Right kidney (tissue), 1 donor: ENCODE measurements at regions not wholly inside any gene's neighbourhood (a gene's known extent, or its start where the extent isn't known, plus 50 kb on each side); places are given as distances from the start of the nearest gene placed in this dataset.
"Not testable (repeated sequence)": the region's sequence is repeated elsewhere in the genome, so short reads cannot be mapped to it uniquely, and the experiment has no call there.

Experiments
- DNase-seq: peaks from one replicate; pipeline ENCODE4 v3.0.0-alpha.2; 2016

DNA sequence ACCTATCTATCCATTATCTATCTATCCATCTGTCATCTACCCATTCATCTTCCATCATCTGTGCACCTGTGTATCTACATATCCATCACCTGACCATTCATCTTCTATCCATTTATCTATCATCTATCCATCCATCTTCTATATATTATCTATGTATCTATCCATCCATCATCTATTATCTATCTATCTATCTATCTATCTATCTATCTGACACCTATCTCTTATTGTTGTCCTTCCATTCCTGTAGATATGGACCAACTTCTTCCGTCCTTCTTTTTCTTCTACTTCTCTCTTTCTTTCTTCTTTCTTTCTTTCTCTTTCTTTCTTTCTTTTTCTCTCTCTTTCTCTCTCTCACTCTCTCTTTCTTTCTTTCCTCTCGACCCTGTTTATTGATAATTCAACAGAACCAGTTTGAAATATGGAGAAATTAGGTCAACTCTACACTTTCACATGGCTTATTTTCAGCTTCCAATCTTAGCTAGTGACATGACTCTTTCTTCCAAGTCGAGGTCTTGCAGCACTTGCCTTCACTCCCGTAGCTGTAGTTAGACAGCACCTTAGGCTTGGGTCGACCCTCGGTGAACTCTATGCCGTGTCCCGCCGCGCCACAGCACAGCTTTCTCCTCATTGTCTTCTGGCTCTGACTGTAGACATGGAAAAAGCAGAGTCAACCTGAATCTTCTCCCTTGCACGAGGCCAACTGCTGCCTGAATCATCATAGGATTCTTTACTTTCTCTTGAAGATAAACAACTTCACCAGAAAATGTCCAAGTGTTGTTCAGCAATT is 110.4 kb upstream of the EXOC2 start:
- no peak for DNase-seq

GRCh38 chr6:802701-803100 is 109.8 kb upstream of the EXOC2 start:
- DNase-seq: no peak

DNA sequence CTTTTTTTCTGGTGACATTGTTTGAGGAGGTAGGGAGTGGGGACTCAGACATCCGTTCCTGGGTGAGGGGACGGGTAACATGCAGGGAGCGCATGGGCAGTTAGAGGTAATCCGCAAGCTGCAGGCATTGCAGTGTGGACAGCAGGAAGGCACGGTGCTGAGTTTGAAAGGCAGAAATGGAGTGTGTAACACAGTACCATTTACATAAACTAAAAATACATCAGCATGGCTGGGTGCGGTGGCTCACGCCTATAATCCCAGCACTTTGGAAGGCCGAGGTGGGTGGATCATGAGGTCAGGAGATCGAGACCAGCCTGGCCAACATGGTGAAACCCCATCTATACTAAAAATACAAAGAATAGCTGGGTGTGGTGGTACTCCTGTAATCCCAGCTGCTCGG is 109.3 kb upstream of the EXOC2 start:
- not testable (repeated sequence) for DNase-seq

GRCh38 chr6:799769-800168 is 106.8 kb upstream of the EXOC2 start:
- DNase-seq: no peak

- DNase-seq: peak; percentile 42
Measured at GRCh38 chr6:797479-798077, 104.6 kb upstream of the EXOC2 start.

DNA sequence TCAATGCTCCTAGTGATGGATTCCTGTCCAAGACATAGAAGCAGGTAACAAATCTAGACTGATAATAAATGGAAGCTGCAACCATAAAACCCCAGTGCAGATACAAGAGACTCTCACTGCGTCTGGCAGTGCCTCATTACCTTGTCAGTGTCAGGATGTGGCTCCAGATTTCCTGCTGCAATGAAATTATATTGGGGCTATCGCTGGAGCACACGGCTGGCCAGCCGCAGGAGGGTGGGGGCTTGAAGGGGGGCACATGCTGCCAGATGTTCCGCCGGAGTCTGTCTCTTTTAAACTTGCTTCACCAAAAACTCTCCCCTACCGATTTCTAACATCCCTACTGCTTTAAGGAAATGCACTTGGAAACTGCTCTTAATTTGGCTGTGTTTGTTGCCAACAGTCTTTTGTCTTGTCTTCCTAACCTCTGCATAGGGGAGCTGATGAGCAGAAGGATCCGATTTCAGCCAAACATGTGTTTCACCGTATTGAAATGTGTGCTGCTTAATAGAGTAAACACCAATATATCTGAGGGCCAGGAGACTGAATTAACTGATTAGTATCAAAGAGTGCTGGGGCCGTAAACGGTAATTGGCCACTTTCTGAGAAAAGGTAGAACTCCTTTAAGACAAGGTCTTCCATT is 102.2 kb upstream of the EXOC2 start:
- DNase-seq: no peak

GRCh38 chr6:793261-793660 is 100.3 kb upstream of the EXOC2 start:
- no peak for DNase-seq

DNA sequence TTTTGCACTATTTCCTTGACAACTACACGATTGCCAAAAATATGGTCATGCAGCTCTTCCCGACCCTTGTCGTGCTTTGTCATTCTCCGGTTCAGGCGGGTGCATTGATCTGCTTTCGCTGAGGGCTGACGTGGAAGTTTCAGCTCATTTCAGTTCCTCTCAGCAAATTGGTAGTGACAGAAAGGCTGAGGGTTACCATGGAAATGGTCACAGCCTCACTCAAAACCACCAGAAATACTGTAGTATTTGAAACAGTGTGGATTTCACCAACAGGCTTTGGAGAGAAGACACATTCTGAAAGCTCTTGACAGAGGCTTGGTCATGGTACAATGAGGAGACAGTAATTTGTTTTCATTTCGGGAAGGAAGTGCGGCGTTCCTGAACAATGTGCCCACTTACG is 99.7 kb upstream of the EXOC2 start:
- DNase-seq: no peak

GRCh38 chr6:788058-788457 is 95.1 kb upstream of the EXOC2 start:
- DNase-seq: no peak

GRCh38 chr6:786946-787763 is 94.2 kb upstream of the EXOC2 start:
- DNase-seq: no peak

- DNase-seq: no peak
Measured at GRCh38 chr6:783966-784735, 91.2 kb upstream of the EXOC2 start.

DNA sequence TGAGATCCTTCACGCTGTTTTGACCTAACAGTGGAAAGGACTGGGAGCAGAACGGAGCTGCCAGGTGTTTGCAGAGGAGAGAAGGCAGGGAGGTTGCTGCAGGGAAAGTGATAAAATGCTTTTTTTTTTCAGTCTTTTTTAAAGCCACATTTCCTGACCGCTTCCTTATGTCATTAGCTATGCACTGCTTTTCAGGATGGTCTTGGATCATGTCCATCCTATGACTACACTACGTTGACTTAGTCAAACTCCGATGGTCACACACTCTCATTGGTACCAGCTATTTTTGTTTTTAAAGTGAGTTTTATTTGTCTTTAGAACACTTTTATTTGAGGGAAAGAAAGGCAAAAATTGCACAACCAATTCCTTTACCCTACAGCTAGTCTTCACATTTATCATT is 89.2 kb upstream of the EXOC2 start:
- DNase-seq: no peak

DNA sequence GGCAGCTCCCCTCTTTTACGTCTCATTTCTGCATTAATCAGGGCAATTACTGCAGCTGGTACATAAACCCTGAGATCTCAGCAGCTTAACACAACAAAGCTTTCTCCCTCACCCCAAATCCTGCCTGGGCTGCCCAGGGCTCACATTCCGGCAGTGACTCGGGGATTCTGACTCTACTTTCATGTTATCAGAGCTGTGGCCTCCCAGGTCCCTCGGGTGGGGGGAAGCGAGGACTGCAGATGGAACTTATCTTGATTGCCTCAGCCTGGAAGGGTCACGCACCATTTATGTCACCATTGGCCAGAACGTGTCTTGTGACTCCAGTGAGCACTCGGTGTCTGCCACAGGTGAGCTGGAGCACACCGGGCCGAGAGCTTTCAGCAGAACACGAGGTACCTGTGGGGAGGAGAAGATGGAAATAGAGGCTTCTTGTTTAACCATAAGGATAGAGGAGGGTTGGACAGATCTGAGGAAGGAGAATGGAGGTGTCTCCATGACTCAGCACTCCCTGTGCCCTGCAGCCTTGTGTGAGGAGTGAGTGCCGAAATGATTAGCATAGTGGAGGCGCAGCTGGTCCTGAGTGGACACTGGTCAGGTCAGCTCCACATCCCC is 88.5 kb upstream of the EXOC2 start:
- no peak for DNase-seq

DNA sequence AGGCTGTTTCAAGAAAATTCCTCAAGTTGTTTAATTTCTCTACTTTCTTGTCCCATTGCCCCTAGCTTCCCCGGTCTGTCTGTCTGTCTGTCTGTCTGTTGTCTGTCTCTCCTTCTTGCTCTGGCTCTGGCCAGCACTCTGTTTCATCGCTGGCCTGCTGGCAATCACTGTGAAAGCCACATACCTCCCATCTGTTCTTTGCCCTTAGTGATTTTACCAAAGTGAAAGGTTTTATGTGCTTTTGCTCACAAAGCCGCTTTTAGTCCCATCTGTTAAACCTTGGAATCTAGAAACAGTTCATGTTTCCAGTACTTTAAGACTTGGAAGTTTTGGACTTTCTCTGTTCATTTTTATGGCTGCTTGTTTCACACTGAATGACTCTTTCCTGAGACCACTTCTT is 87.8 kb upstream of the EXOC2 start:
- DNase-seq: no peak

DNA sequence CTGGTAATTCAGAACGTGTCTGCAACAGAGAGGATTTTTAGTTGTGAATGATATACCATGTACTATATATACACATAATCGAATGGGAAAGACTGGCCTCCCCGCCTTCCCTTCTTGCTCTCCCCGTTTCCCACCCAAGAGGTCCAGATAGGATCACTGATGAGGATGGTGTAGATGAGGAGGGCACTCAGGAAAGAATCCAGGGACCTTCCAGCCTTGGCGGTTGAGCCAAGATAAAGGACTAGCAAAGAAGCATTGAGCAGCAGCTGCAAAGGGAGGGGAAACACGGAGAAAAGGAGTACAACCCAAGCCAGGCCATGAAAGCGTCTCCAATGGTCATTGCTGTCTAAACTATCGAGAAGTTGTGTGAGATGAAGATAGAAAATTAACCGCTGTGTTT is 84.0 kb upstream of the EXOC2 start:
- DNase-seq: no peak

GRCh38 chr6:776528-776931 is 83.6 kb upstream of the EXOC2 start:
- DNase-seq: no peak

GRCh38 chr6:775863-776262 is 82.9 kb upstream of the EXOC2 start:
- no peak for DNase-seq

GRCh38 chr6:771683-772082 is 78.7 kb upstream of the EXOC2 start:
- DNase-seq: not testable (repeated sequence)

- DNase-seq: no peak
Measured at GRCh38 chr6:767755-768512, 75.0 kb upstream of the EXOC2 start.

DNA sequence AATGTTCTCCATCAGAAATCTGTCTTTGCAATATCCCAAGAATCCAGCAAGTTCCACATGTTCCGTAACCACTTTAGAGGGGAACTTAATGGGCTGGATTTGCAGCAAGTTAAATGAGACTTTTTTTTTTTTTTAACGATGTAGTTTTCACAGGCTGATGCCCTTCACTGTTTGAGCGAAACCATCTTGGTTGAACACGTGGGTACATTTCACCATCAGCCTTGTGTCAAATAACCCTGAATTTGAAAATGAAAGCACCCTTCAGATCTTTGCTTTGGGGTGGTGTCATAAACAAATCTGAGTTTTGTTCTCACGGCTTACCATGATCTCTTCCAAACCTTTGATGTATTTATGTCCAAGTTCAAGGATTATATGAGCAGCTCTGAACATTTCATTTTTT is 73.7 kb upstream of the EXOC2 start:
- no peak for DNase-seq

DNA sequence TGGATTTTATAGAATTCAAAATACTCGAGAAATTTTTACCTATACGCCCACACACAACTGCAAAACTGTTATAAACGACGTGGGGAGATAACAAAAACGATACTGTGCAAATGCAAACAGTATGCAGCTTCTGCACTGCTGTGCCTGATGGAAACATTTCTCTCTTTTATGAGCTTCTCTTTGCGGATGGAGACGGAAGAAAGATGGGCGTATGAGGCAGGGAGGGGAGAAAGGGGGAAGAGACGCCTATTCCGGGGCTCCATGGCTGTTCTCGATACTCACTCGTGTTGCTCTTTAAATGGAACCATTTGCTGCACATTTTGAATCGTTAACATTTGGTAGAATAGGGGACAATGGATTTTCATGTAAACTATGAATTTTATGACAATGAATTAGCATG is 69.1 kb upstream of the EXOC2 start:
- DNase-seq: no peak
